GM18907 (cell line): ENCODE measurements at regions not wholly inside any gene's neighbourhood (a gene's known extent, or its start where the extent isn't known, plus 50 kb on each side); places are given as distances from the start of the nearest gene placed in this dataset.
"Not testable (repeated sequence)": the region's sequence is repeated elsewhere in the genome, so short reads cannot be mapped to it uniquely, and the experiment has no call there.

Experiments
- ATAC-seq: cut with Tn5 transposase; IDR thresholded peaks from one replicate; pipeline ENCODE4 v1.9.1; 2021; ENCODE audit warnings: mild to moderate bottlenecking, moderate library complexity; ENCODE audit not compliant: unreplicated experiment

DNA sequence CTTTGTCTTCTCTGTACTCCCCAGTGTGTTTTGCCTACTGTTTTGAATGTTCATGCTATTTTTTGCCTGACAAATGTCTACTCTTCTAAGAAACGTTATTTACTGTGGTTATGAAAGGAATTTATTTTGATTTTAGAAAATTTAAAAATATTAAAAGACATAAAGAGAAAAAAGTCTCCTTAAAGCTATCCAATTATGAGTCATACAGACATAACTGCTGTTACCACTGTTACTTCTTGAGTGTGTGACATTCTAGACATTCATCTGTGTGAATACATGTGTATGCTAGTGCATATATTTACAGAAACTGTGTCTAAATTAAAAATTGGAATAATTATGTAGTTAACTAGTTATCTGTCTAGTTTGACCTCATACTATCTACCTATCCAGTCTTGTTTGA, 187.6 kb upstream of the SGCG start:
- no peak for ATAC-seq

DNA sequence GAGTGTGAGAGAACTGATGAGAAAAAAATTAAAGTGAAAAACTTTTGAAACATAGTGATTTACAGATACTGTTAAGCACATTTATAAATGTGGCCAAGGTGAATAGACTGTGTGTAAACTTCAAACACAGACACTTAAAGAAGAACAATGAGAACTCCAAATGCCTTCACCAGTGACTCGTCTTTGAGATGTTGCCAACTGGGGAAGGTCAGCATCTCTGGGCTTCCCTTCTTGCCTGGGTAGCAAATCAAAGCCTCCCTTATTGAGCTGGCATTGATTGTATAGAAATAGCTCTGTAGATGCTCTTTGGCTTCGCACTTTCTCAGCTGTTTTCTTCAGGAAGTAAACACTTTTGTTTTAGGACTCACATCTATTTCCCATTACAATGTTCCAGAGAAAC, 177.3 kb upstream of the SGCG start:
- ATAC-seq: no peak

DNA sequence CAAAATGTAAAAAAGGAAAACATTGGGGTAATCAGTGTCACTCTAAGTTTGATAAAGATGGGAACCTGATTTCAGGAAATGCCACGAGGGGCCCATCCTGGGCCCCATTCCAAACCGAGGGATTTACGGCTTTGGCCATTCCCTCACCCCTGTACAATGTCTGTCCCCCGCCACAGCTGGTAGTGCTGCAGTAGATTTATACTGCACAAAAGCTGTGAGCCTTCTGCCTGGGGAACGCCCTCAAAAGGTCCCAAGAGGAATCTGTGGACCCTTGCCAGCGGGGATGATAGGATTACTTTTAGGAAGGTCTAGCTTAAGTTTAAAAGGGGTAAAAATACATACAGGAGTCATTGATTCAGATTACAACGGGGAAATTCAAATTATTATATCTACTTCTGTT, 173.4 kb upstream of the SGCG start:
- ATAC-seq: no peak

DNA sequence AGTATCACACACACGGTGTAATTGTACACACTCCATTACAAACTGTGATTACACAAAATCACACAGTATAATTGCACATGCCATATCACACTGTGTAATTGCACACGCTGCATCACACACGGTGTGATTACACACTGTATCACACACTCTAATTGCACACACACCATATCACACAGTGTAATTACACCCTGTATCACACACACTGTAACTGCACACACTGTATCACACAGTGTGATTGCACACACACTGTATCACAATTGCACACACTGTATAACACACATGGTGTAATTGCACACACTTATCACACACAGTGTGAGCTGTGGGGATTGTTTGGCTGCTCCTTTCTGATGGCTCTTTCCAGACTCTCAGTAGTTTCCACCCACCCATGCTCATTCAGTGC, 162.6 kb upstream of the SGCG start:
- no peak for ATAC-seq

DNA sequence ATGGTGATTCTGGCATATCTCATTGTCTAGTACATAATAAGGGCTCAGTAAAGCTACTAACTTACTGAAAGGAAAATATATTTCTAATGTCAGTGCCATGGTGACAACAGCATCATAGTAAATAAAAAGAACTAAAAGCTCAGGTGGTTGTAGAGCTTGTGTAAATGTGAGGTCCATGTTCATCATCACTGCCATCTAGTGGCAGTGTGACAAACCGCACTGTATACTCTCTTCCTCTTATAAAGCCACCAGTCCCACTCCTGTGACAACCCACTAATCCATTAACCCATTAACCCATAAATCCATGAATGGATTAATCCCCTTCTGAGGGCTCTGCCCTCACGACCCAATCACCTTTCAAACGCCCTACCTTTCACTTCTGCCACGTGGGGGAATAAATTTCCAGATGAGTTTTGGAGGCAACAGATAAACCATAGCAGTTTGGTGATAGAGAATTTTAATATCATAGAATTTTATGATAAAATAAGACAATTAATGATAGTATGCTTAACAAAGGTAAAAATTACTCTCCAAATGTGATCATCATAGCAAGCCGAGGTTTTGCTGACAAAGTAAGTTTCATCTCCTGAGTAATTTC, 160.4 kb upstream of the SGCG start:
- peak; percentile 95 for ATAC-seq

DNA sequence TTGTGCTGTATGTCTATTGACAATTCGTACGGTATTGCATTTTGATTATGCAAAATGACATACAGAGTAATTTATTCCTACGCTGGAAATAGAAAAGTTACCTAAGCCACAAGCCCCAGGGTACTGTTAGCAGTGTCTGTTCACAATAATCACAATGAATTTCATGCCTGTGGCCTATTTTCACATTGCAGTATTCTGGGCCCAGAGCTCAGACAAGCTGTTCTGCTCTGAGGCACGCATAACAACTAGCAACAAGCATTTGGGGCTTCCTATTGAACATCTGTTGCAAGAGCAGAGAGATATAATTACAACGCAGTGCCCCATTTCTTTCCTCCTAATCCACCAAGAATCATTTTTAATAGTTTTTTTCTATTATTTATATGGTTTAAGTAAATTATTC, 158.9 kb upstream of the SGCG start:
- no peak for ATAC-seq

DNA sequence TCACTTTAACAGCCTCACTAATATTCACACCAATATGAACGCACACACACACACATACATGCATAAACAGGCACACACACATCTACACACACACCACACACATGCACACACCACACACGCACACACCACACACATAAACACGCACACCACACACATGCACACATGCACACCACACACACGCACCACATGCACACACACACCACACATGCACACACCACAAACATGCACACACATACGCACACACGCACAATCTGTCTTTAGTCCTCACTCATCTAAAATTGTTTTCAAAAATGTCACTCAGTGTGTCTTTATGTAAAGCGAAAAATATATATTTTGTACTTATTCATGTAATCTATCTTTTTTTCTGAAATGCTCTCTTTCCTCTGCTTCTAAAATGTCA, 158.1 kb upstream of the SGCG start:
- no peak for ATAC-seq

DNA sequence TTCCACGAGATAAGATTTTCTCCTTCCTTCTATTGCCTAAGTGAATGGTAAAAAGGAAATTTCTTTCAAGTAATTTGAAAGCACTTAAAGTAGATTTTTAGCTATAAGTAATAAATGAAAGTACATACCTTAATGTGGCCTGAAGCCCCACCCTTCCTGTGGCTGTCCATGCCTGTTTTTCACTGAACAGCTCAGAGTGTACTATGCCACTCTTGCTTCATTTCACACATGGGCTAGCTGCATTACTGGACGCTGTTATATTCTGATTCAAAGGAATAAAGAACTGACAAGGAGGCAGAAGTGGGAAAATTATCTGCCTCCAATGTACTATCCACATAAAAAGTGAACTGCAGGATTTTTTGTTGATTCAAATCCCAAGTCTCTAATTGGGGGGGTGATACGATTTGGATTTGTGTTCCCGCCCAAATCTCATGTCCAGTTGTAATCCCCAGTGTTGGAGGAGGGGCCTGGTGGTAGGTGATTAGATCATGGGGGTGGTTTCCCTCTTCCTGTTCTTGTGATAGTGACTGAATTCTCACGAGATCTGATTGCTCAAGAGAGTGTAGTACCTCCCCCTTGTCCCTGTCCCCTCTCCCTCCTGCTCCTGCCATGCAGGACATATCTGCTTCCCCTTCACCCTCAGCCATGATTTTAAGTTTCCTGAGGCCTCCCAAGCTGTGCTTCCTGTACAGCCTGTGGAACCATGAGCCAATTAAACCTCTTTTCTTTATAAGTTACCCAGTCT, 154.7 kb upstream of the SGCG start:
- ATAC-seq: no peak

DNA sequence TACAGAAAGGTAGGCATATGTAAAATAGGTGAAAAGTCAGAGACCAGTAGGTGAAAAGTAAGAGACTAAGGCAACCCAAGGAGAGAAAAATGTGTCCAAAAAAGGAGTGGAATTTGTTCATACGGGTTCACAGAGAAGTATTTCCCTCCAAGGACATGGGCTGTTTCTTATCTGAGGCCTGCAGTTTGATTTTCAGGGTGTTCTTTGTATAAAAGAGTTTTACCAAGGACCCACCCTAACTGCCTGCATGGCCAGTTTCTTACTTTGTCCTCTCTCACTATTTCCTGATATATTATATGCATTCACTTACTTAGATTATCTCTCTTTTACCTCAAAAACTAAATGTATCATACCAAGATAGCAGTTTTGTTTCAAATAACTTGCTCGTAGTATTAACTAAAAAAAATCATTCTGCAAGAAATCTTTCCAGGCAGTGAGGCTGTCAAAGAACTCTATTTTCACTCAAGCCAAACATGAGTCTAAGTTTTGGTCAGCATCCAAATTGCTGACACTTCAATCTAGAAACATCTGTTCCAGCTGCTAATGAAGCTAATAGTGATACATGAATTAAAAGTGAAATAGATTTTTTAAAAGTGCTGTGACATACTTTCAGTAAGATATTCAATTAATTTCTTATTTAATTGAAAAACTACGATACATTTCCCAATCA, 141.4 kb upstream of the SGCG start:
- ATAC-seq: no peak

DNA sequence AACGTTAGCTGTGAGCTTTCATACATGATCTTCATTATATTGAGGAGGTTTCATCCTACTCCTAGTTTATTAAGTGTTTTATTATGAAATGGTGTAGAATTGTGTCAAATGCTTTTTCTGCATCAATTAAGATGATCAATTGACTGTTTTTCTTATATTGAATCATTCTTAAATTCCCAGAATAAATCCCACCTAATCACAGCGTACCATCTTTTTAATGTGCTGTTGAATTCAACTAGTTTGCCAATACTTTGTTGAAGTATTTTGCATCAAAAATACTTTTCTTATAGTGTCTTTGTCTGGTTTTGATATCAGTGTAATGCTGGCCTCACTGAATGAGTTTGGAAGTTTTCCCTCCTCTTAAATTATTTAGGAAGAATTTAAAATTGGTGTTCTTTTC, 138.6 kb upstream of the SGCG start:
- no peak for ATAC-seq

DNA sequence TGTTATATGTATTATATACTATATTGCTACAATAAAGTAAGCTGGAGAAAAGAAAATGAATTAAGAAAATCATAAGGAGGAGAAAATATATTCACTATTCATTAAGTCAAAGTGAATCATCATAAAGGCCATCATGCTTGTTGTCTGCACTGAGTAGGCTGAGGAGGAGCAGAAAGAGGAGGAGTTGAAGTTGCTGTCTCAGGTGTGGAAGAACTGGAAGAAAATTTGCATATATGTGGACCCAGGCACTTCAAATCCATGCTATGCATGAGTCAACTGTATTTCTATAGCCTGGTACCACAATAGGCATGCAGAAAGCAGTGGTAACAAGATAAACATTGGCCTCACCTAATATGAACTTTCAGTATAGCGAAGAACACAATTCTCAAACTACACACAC, 135.9 kb upstream of the SGCG start:
- no peak for ATAC-seq

DNA sequence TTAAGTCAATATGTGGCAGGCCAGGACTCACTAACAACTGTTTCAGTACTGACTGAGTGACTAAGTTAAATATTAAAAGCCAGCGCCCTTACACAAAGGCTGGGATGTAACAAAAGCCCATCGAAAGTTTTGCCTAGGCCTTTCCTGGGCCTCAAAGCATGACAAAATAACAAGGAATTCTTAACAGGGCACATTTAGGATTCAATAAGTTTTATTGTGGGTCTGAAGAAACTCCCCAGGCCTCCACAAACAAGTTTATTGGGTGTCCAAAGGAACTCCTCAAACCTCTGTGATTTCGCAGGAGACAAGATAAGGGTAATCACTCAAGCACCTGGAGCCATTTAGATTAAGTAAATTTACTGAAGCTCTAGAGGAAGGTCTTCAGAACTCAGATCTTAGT, 130.7 kb upstream of the SGCG start:
- no peak for ATAC-seq

DNA sequence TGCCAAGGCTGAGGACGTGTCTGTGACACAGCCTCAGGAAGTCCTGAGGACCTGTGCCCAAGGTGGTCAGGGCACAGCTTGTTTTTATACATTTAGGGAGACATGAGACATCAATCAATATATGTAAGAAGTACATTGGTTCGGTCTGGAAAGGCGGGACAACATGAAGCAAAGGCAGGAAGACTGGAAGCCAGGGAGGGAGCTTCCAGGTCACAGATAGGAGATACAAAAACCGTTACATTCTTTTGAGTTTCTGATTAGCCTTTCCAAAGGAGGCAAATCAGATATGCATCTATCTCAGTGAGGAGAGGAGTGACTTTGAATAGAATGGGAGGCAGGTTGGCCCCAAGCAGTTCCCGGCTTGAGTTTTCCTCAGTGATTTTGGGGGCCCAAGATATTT, 127.1 kb upstream of the SGCG start:
- ATAC-seq: not testable (repeated sequence)

DNA sequence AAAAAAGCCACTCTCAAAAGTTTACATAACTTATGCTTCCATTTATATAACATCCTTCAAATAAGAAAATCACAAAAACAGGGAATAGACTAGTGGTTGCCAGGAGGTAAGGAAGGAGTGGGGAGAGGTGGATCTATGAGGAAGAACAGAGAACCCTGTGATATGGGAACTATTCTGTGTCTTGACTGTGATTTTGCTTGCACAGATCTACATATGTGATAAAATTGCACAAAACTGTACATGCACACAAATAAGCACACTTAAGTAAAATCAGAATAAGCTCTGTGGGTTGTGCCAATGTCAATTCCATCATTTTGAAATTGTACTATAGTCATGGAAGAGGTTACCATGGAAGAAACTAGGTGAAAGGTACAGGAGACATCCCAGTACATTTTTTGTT, 121.6 kb upstream of the SGCG start:
- no peak for ATAC-seq

DNA sequence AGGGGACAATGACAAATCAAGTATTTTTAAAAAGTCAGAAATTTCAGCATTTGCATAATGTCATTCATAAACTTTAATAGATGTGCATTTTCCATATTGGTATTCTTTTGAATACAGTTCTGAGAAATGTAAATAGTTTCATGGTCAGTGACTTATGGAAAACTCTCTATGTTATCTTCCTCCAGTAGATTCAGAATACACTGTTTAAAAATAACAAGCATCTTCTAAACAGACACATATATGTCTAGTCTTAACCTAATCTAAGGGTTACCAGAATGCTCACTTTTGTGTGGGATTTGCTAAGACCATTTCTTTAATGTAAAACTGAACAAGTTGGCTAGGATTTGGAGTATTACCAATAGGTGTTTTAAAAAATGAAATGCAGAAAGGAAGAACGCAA, 119.8 kb upstream of the SGCG start:
- no peak for ATAC-seq

DNA sequence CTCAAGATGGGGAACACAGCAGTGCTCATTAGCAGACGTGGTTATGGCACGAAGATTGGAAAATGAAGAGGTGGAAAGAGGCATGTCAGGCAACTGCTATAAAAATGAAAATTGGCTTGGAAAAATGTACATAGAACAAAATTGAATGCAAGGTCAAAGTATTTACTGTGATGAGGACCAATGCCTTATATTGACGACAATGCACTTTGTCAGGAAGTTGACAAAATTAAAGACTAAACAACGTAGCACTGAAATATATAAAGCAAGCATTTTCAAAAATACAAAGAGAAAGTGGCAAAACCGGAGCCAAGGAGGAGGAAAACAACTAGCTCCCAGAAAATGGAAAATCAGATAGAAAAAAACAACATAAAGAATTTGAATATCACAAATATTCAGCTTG, 113.7 kb upstream of the SGCG start:
- no peak for ATAC-seq

DNA sequence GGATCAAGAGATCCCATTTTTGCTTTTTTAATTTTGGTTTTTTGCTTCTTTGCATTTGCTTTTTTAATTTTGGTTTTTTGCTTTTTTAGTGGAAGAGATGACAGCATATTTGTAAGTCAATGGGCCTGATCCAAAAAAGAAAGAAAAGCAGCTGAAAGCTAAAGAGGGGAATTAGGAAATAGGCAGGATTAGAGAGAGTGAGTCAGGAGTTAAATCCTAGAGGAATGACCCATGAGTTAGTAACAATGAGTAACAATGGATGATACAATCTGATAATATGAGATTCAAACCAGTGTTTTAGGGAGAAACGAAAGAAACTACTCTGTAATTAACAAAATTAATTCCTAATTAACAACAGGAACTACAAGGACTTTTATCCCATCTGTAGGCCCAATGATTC, 111.2 kb upstream of the SGCG start:
- no peak for ATAC-seq

DNA sequence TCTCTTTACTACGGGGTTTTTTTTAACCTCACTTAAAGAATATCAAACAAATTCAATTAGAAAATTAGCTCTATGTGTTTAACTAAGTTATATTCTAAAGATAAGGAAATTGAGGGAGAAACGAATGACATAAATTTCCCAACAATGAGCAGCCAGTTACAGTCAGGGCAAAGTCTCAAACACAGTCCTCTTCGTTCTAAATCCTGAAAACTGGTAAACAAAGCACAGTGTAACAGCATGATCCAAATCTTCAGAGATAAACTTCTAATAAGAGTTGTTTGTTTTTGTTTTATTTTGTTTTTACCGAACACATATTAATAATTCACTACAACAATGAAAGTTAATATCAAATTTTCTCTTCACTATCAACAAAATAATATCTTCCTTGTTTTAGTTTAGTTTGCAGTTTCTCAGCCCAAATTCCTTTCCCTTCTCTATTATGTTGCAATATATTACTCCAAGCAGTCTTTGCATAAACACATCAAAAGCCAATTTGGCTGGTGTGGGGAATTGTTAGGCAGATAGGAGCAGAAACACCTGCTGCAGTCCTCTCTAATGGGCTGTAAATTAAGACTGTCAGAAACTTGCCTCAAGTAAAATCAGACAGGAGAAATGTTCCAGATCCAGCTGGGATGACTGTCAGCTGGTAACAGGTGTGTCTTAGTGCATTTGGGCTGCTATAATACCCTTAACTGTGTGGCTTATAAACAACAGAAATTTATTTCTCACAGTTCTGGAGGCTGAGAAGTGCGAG, 106.5 kb upstream of the SGCG start:
- ATAC-seq: no peak

DNA sequence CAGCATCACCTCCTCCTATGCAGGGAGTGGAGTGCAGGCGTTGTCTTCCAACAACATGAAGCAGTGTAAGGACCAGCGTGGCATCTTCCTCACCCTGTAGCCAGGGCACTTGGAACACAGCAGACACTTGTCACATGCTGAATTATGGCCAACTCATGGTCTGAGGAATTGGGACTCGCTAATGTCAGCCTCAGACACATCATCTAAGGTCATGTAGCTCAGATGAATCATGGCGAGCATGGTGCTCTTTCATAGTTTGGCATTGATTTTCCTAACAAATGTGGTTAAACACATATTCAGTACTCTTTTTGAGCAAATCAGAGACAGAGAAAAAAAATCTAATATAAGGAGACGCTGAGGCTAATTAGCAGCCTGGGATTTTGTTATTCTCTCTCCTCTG, 99.6 kb upstream of the SGCG start:
- no peak for ATAC-seq

DNA sequence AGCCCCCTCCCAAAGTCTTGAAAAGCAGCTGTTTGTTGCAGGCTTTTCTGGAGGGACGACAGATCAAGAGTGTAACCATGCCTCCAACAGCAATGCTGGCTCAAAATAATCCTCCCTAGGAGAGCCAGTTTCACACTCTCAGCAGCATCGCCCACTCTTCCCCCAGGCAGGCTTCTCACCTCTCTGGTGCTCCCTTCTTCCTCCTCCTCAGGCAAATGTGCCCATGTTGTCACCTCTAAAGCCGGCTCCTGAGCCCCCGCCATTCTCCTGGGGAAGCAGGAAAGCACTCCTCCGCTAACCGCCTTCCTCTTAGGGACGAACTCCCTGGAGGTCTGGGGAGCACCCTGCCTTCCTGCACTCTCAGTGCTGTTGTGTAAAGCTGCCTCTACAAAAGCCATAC, 98.9 kb upstream of the SGCG start:
- ATAC-seq: no peak

DNA sequence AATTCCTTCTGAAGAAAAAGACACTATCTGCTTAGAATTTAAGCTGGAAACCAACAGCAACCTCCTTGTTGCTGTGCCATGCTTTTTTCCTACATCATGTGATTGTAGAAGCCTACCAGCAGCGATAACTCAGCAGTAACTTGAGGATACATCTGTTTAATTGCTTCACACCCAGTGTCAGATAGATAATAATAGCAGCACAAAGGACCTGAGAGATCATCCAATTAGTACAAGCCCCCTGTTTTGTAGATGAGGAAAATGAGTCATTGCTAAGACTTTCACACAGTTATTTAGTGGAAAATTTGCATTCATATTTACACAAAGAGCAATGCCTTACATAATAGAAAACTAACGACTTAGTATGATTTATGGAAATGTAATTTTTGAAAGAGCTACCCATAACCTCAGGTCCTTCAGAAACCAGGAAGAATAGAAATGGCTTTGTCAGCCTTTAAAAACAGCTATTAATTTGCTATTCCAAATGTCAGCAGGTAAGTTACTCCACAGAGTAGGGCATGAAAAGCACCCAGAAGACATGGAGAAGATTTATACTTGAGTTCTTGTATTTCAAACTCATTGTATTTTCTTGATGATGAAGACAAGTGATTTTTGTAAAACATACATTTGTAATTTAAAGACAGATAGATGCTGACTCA, 93.7 kb upstream of the SGCG start:
- ATAC-seq: no peak
